HepG2 (cell line): ENCODE measurements at regions not wholly inside any gene's neighbourhood (a gene's known extent, or its start where the extent isn't known, plus 50 kb on each side); places are given as distances from the start of the nearest gene placed in this dataset.

Source experiments
- DRAP1 ChIP-seq: IDR thresholded peaks from 2 replicates; pipeline ENCODE4 v1.6.1; 2016; ENCODE audit warnings: missing genetic modification reagents, missing compliant biosample characterization
- HES4 ChIP-seq: sonication (generic); formaldehyde crosslinking; IDR thresholded peaks from 2 replicates; pipeline ENCODE4 v1.9.0; 2021; ENCODE audit warnings: mild to moderate bottlenecking, missing genetic modification reagents, borderline replicate concordance
- HMGXB3 ChIP-seq: sonication (generic); formaldehyde crosslinking; IDR thresholded peaks from 2 replicates; pipeline ENCODE4 v1.4.0; 2020; ENCODE audit warnings: missing genetic modification reagents, borderline replicate concordance
- MLXIP ChIP-seq: sonication (generic); formaldehyde crosslinking; IDR thresholded peaks from 2 replicates; pipeline ENCODE4 v1.9.0; 2021; ENCODE audit warnings: missing genetic modification reagents, borderline replicate concordance
- NR1H2 ChIP-seq: sonication (generic); formaldehyde crosslinking; IDR thresholded peaks from 2 replicates; pipeline ENCODE4 v1.8.1; 2022; ENCODE audit warnings: low read depth, missing genetic modification reagents, borderline replicate concordance
- ZNF557 ChIP-seq: sonication (generic); formaldehyde crosslinking; IDR thresholded peaks from 2 replicates; pipeline ENCODE4 v1.4.0; 2020; ENCODE audit warnings: missing genetic modification reagents
- ZSCAN21 ChIP-seq: sonication (generic); formaldehyde crosslinking; IDR thresholded peaks from 2 replicates; pipeline ENCODE4 v1.8.0; 2022; ENCODE audit warnings: mild to moderate bottlenecking, missing genetic modification reagents, moderate library complexity, borderline replicate concordance

DNA sequence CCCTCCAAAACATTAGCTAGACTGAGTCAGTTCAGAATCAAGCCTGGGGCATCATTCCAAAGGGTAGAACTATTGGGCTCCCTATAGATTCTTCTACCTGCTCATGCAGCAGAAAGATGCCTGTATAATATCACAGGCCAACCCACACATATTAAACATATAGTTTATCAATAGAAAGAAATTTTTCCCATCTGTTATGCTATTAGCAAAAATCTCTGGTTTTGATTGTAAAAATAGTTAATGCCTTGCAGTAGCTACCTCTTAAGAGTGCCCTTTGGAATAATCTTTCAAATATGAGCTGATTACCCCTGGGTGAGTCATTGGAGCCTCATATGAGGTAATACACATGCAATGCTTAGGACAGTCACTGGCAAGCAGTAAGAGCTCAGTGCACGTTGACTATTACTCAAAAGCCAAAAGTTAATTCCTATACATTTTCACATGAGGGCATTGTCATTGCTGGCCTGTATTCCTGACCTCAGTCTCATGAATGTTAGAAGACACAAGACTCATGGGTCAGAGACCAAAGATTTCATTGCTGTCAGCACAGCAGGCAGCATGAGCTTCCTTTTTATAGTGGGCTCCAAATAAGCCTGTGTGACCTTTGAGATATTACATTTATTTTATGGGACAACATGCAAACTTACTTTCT, 180.0 kb downstream of the FGFR2 start (continued):
- no peak for TF ChIP-seq HMGXB3
- TF ChIP-seq ZNF557 = no peak
- no peak for TF ChIP-seq HES4 (CRISPR knock-in tag)
- TF ChIP-seq DRAP1 (CRISPR knock-in tag) = no peak
- TF ChIP-seq MLXIP (CRISPR knock-in tag) = no peak
- no peak for TF ChIP-seq ZSCAN21
- TF ChIP-seq NR1H2 (CRISPR knock-in tag) = no peak
